Activated gamma-delta T cell (primary cell): ENCODE measurements at regions not wholly inside any gene's neighbourhood (a gene's known extent, or its start where the extent isn't known, plus 50 kb on each side); places are given as distances from the start of the nearest gene placed in this dataset.
"Not testable (repeated sequence)": the region's sequence is repeated elsewhere in the genome, so short reads cannot be mapped to it uniquely, and the experiment has no call there.

Source experiments
- DNase-seq: peaks from one replicate; lab custom pipeline; 2025; lab: John Stamatoyannopoulos, UW

- DNase-seq = not testable (repeated sequence)
Observed at GRCh38 chr3:162640208-162640607, 1143.6 kb downstream of the OTOL1 start.

- DNase-seq = no peak
Observed at GRCh38 chr3:162641317-162641716, 1144.7 kb downstream of the OTOL1 start.

- no peak for DNase-seq
Observed at GRCh38 chr3:162641907-162642306, 1145.3 kb downstream of the OTOL1 start.

DNA sequence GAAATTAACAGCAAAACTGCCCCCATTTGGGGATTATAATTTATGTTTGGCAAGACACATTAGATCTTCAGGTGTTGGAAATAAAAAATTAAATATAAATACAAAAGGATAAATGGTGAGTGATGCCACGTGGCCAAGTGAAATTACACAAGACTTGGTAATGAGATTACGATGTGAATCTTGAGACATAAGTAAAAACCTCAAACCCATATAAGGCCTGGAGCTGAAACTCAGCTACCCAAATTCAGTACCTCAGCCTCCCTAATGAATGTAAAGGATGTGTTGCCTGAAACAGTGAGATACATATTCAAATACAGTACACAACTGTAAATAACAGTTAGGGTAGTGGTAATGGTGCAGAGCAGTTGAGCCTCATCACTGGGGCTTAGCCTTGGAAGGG, 1146.6 kb downstream of the OTOL1 start:
- no peak for DNase-seq

- DNase-seq = no peak
Observed at GRCh38 chr3:162647321-162647720, 1150.7 kb downstream of the OTOL1 start.

DNA sequence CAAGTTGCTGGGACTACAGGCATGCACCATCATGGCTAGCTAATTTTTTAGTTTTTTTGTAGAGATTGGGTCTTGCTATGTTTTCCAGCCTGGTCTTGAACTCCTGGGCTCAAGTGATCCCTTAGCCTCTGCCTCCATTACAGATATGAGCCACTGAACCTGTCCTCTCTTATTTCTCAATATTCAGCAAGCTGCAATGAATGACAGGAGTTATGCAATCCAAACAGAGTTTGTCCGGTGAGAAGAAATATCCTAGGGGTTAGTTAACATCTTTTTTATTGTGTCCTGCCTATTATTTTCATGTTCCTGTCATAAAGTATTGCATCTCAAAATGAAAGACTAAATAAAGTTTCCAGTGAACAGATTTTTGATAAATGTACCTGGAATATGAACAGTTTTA, 1161.4 kb downstream of the OTOL1 start:
- DNase-seq = no peak

DNA sequence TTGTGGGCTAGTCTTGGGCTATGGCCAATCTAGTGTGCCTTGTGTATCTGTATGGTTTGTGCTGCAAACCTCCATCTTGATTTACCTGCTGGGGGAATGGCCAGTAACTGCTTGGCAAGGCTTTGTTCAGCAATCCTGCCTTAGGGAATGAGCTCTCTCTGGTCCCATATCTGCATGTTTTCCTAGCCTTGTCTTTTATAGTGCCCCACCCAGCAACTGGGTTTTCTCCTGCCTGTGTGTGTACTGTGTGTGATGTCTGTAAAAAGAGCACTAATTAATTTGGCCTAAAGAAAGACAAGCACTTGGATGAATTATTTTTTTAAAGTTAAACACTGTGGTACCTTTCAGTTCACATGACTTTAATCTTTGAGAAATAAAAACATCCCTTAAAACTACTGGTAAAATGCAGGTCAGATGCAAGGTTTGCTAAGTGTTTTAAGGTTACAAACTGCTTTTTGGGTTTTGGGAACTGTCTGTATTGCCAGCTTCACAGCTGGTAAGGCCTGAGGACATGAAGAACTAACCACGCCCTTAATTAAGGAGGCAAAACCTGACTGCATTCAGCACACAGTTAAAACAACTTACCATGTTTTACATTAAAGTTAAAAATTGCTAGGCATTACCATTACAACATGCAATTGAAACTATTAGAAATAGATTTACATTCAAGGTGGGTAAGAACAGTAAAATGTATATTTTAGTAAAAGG, 1169.2 kb downstream of the OTOL1 start:
- no peak for DNase-seq

DNA sequence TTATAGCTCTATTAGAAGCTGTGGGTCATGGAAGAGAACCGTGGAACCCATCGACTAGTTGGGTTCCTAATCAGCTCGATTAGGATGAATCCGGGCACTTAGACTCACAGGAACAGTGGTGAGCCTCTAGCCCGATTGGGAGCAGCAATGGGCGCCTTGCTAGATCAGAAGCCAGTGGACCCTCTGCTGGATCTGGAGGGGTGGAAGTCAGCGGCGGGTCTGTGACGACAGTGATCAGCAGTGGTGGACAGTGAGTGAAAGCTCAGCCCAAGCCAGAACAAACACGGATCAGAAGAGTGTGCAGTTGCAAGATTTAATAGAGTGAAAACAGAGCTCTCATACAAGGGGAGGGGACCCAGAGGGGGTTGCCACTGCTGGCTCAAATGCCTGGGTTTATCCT, 1170.2 kb downstream of the OTOL1 start:
- no peak for DNase-seq

DNA sequence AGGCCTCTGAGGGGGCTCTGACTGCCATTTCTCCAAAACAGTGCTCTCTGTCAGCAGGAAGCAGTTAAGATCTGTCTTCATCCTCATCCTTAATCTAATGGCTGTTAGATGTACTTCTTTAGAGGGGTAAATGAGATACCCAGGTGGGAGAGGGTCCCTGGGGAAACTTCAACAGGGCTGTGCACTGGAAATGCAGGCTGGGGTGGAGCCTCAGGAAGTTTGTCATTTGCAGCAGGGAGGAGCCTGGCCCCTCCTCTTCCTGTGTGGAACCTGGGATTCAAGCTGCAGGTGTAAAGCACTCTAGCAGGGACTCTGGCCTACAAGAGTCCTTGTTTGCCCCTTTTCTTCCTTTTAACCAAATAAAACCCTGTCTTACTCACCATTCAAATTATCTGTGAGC, 1173.6 kb downstream of the OTOL1 start:
- no peak for DNase-seq

DNA sequence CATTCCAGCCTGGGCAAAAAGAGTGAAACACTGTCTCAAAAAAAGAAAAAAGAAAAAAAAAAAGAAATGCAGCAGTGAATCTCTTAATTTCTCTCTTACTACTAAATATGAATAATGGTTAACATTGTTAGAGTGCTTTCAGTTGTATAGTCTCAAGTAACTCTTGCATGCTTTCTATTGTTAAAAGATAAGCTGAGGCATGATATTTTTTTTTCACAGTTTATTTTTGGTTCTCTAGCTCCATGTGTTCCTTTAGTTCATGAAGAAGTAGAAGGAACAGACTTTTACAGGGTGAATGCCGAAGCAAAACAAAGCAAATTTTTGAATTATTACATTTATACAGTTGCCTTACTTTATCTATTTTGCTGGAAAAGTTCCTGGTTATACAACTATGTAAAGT, 1180.9 kb downstream of the OTOL1 start:
- DNase-seq = no peak

DNA sequence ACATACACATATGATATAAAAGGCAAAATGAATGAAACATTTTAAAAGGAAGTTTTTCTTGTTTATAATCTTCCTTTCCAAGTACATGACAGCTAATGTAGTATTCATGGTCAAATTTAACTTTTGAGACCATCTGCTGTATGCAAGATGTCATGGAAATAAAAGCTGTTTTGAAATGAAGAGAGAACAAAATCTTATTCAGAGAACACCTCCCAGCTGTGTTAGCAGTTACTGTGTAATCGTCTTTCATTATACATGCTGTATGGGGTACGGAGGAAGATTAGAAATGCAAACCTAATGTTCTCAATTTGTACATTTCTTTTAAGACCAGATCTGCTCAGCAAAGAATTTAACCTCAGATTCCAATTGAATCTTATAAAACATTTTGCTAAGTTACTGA, 1182.3 kb downstream of the OTOL1 start:
- DNase-seq = no peak

- no peak for DNase-seq
Observed at GRCh38 chr3:162684260-162684659, 1187.7 kb downstream of the OTOL1 start.

DNA sequence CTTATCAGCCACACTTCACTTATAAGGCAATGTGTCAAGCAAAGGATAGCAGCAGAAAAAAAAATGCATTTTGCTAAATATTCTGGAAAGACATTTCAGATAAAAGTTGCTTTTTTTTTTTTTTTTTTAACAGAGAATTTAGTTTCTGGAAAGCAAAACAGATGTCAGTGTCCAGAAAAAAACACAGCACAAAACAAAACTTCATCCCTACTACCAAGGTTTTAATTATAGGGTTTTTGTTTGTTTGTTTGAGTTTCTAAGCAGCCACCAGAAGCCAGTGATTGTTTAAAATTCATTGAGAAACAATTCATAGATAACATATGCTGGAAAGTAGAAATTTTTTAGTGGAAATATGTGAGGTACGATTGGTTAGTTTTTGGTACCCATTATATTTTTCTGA, 1202.7 kb downstream of the OTOL1 start:
- DNase-seq = no peak

DNA sequence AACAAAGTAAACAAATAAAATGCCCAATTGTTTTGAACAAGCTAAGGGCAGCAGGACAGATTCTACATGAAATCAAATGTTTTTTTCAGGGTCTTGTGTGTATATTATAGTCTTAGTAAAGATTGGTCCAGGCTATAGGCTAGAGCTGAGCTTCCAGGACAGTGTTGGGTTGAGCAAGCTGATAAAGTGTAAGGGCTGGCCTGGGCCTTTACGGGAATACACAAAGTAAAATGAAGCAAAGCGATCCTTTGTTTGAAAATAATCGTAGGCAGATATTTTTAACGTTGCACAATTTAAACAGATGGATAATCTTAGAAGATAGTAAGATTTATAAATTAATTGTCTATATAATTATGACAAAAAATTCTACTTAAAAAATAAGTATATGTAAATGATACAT, 1204.6 kb downstream of the OTOL1 start:
- no peak for DNase-seq

DNA sequence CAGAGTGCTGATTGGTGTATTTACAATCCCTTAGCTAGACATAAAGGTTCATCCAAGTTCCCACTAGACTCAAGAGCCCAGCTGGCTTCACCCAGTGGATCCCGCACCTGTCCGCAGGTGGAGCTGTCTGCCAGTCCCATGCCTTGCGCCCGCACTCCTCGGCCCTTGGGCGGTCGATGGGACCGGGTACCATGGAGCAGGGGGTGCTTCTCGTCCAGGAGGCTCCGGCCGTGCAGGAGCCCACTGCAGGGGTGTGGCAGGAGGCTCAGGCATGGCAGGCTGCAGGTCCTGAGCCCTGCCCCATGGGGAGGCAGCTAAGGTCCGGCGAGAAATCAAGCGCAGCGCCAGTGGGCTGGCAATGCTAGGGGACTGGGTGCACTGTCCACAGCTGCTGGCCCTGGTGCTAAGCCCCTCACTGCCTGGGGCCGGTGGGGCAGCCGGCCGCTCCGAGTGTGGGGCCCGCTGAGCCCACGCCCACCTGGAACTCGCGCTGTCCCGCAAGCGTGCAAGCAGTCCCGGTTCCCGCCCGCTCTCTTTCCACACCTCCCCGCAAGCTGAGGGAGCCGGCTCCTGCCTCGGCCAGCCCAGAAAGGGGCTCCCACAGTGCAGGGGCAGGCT, 1206.3 kb downstream of the OTOL1 start:
- DNase-seq = peak; percentile 8

DNA sequence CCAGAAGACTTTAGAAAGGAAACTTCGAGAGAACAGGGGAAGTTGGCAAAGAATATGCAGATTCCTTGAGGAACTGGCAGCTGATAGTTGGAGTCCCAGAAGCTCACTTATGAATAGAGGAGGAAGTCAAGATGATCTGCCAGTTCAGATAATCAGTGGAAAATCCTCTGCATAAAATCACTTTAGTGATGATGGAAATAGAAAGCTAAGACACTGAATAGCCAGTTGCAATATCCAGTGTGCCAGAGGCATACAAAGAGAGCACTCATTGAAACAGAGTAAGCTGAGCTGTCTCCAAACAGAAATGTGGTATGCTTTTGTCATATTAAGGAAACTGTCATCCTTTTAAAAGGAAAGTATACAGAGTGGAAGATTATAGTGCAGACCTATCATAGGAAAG, 1207.6 kb downstream of the OTOL1 start:
- DNase-seq = no peak

DNA sequence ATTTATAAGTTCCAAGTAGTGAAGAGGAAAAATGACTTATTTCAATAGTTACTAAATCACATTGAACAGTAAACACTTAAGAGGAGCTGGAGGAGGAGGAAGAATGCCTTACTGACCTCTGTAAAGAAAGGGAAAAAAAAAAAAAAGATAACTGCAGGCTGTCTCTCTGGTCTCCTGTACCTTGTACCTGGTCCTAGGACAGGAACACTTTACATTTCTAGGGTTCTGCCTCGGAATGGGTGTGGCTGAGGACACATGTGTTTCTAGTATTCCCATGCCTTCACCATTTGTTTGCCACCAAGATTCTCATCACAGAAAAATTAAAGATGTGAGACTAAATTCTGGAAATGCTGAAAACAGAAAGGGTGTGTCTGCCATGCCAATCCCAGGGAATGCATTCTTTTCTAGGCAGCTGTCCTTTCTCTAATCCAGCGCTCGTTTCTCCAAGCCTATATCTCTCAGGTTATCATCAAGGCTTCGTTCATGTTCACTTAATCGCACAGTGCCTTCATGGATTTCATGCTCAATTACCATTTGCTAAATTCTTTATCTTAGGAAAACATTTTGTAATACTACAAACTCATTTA, 1208.3 kb downstream of the OTOL1 start:
- DNase-seq = no peak

DNA sequence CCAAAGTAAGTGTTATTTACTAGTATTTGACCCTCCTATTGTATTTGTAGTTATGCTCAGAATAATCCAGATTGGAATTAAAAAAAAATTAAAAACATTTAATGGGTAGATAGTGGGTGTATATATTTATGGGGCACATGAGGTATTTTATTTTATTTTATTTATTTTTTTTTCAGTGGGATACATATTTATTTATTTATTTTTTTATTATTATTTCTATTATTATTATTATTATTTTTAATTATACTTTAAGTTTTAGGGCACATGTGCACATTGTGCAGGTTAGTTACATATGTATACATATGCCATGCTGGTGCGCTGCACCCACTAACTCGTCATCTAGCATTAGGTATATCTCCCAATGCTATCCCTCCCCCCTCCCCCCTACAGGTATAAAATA, 1211.8 kb downstream of the OTOL1 start:
- not testable (repeated sequence) for DNase-seq

DNA sequence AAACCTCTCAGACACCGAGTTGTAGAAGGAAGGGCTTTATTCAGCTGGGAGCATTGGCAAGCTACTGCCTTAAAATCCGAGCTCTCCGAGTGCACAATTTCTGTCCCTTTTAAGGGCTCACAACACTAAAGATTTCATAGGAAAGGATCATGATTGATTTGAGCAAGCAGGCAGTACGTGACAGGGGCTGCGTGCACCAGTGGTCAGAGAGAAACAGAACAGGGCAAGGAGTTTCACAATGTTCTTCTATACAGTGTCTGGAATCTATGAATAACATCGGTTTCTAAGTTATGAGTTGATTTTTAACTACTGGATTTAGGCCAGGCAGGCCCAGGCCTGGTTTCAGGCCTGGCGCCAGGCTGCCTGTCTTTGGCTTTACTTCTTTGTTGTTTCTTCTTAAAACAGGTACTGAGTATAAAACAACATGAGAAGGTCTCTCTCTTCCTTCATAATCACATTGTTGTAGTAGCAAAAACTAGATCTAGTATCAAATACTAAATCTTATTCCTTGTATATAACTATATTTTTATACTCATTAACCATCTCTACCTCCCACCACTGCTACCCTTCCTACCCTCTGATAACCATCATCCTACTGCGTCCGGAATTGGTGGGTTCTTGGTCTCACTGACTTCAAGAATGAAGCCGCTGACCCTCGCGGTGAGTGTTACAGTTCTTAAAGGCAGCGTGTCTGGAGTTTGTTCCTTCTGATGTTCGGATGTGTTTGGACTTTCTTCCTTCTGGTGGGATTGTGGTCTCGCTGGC, 1212.5 kb downstream of the OTOL1 start:
- not testable (repeated sequence) for DNase-seq

- no peak for DNase-seq
Observed at GRCh38 chr3:162710332-162711112, 1213.9 kb downstream of the OTOL1 start.

GRCh38 chr3:162717074-162717473, 1220.5 kb downstream of the OTOL1 start:
- not testable (repeated sequence) for DNase-seq

GRCh38 chr3:162718697-162719096, 1222.1 kb downstream of the OTOL1 start:
- DNase-seq = no peak
